ENCODE measurements at regions not wholly inside any gene's neighbourhood (a gene's known extent, or its start where the extent isn't known, plus 50 kb on each side); places are given as distances from the start of the nearest gene placed in this dataset.

- Histone ChIP-seq H3K4me1 (no peaks in the 10 kb centered on the region), H3K4me3 (no peak overlapping the region), H3K9me3 (no peaks in the 10 kb centered on the region), H3K27ac (no peak overlapping the region), H3K4me2 (no peak overlapping the region)
- TF ChIP-seq EP300 (IDR thresholded peaks at IDR 0.05) (no peak), CTCF (IDR thresholded peaks at IDR 0.05) (no peak), CEBPB (IDR thresholded peaks at IDR 0.05) (no peak), NFE2L2 (conservative IDR thresholded peaks at IDR 0.05; ENCODE audit: low read length) (no peak), GATA3 (IDR thresholded peaks at IDR 0.05; ENCODE audit: borderline replicate concordance) (no peak), TFCP2L1 (CRISPR knock-in tag; IDR thresholded peaks at IDR 0.05) (no peak), ZNF302 (CRISPR knock-in tag; IDR thresholded peaks at IDR 0.05) (no peak), HDAC2 (IDR thresholded peaks at IDR 0.05) (no peak), RARB (CRISPR knock-in tag; IDR thresholded peaks at IDR 0.05) (no peak), POLR2AphosphoS2 (conservative IDR thresholded peaks at IDR 0.05; ENCODE audit: low read length) (no peak), HOXB13 (CRISPR knock-in tag; IDR thresholded peaks at IDR 0.05; ENCODE audit: low read depth) (no peak), RAD21 (conservative IDR thresholded peaks at IDR 0.05 in 1 of 2, IDR thresholded peaks at IDR 0.05 in 1 of 2) (no peak), CBX8 (IDR thresholded peaks at IDR 0.05) (no peak), SMC3 (IDR thresholded peaks at IDR 0.05) (no peak), FOXS1 (CRISPR knock-in tag; IDR thresholded peaks at IDR 0.05) (no peak), CBX2 (IDR thresholded peaks at IDR 0.05; ENCODE audit: borderline replicate concordance, low read depth) (no peak)
- DNase-seq (ENCODE audit: low read depth in 1 of 2, low spot score in 1 of 2) (no peak), FAIRE-seq (no peak), ATAC-seq (no peak)
- ChIA-PET CTCF (interaction anchor here (1.1 kb wide), 1 partner anchor 11 kb away, joined by 5 read pairs; no protein-coding TSS in a partner anchor), POLR2A (no interaction called here)
- 0% methylated on average over 2 of the region's 13 CpGs for WGBS (ENCODE audit: missing lambda C conversion rate)
Observed at GRCh38 chr11:39078465-39078864, 2381.0 kb downstream of the LRRC4C start.

- Histone ChIP-seq H3K9me3 (no peaks in the 10 kb centered on the region; the same call in 2 of the 3 replicates), H3K4me1 (no peaks in the 10 kb centered on the region), H3K4me3 (no peak overlapping the region), H3K27ac (no peak overlapping the region), H3K4me2 (no peak overlapping the region)
- POLR2A ChIA-PET = no interaction called here
- no peak for FAIRE-seq
- TF ChIP-seq GATA3 (IDR thresholded peaks at IDR 0.05; ENCODE audit: borderline replicate concordance) (no peak), E2F6 (IDR thresholded peaks at IDR 0.05; ENCODE audit: borderline replicate concordance, low read depth) (no peak), EHMT2 (IDR thresholded peaks at IDR 0.05; ENCODE audit: low read depth) (no peak), ZNF302 (CRISPR knock-in tag; IDR thresholded peaks at IDR 0.05) (no peak), MYC (IDR thresholded peaks at IDR 0.05; ENCODE audit: borderline replicate concordance, low read length) (no peak), KDM1A (IDR thresholded peaks at IDR 0.05; ENCODE audit: low read depth) (no peak), ATOH8 (CRISPR knock-in tag; IDR thresholded peaks at IDR 0.05; ENCODE audit: low read depth) (no peak), ZC3H11A (IDR thresholded peaks at IDR 0.05) (no peak), JUN (IDR thresholded peaks at IDR 0.05) (no peak), CHD4 (IDR thresholded peaks at IDR 0.05; ENCODE audit: borderline replicate concordance) (no peak), BHLHE40 (IDR thresholded peaks at IDR 0.05; ENCODE audit: low read depth, low read length) (no peak), CBX2 (IDR thresholded peaks at IDR 0.05; ENCODE audit: borderline replicate concordance, low read depth) (no peak), PBX3 (IDR thresholded peaks at IDR 0.05) (no peak), RARB (CRISPR knock-in tag; IDR thresholded peaks at IDR 0.05) (no peak), KDM5A (IDR thresholded peaks at IDR 0.05) (no peak), TFCP2L1 (CRISPR knock-in tag; IDR thresholded peaks at IDR 0.05) (no peak), HDAC2 (IDR thresholded peaks at IDR 0.05) (no peak), HMGXB4 (CRISPR knock-in tag; IDR thresholded peaks at IDR 0.05; ENCODE audit: borderline replicate concordance) (no peak)
- CTCF ChIA-PET = no interaction called here
- no peak for DNase-seq (ENCODE audit: low read depth in 1 of 2, low spot score in 1 of 2)
- no peak for ATAC-seq
Observed at GRCh38 chr11:39037611-39038010, 2421.8 kb downstream of the LRRC4C start.
